ENCODE measurements at regions not wholly inside any gene's neighbourhood (a gene's known extent, or its start where the extent isn't known, plus 50 kb on each side); places are given as distances from the start of the nearest gene placed in this dataset.

DNA sequence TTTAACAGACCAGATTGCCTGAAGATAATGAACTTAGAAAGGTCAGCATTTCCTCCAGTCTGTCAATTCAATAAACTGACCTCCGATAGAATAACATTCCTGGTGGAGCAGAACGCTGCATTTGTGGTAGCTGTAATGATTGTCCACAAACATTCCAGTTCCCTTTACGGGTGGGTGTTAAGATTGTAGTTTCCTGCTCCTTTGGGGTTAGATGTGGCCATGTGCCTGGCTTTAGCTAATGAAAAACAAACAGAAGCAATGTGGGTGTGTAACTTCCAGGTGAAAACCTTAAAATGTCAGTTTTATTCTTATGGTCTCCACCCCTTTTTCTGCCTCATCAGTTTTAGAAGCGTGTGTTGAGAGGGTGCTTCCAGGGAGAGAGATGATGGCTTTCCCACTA lies 217.3 kb upstream of the CRY1 start:
- H3K27ac ChIP-seq (ENCODE audit: insufficient read depth in 1 of 2, low read depth in 1 of 2, low read length in 2 of 2, poor library complexity in 1 of 2, severe bottlenecking in 2 of 2), result no peak overlapping the region
- 71% methylated on average over 4 of the region's 4 CpGs for WGBS (ENCODE audit: insufficient coverage)
- no peak overlapping the region for H3K4me3 ChIP-seq (ENCODE audit: control insufficient read depth in 1 of 7, extremely low read depth in 1 of 7, insufficient read depth in 4 of 7, low read depth in 2 of 7, low read length in 6 of 7)
- no peaks in the 10 kb centered on the region for H3K9me3 ChIP-seq (ENCODE audit: control extremely low read depth in 1 of 5, control insufficient read depth in 4 of 5, insufficient read depth in 2 of 5, low read depth in 1 of 5, low read length in 4 of 5)
- ChIA-PET POLR2A (no interaction called here), CTCF (interaction anchor here (1.4 to 1.9 kb wide), 2 partner anchors 11 to 296 kb away, joined by 3 to 5 read pairs; no protein-coding TSS in a partner anchor)
- peaks cover 2 to 32% (median 21%) of the 10 kb centered on the region in 4 experiments for H3K4me1 ChIP-seq (ENCODE audit: control extremely low read depth in 1 of 4, control insufficient read depth in 4 of 4, insufficient read depth in 4 of 4, low read length in 3 of 4)
- no peaks in the 10 kb centered on the region for H3K36me3 ChIP-seq (ENCODE audit: control insufficient read depth in 4 of 4, insufficient read depth in 4 of 4, low read length in 3 of 4)
- no peak for DNase-seq
- H3K27me3 ChIP-seq (replicated peaks in 2 of 5; ENCODE audit: control insufficient read depth in 4 of 5, insufficient read depth in 5 of 5, low read length in 4 of 5), result peaks cover 0 to 3% (median 0%) of the 10 kb centered on the region in 5 experiments

DNA sequence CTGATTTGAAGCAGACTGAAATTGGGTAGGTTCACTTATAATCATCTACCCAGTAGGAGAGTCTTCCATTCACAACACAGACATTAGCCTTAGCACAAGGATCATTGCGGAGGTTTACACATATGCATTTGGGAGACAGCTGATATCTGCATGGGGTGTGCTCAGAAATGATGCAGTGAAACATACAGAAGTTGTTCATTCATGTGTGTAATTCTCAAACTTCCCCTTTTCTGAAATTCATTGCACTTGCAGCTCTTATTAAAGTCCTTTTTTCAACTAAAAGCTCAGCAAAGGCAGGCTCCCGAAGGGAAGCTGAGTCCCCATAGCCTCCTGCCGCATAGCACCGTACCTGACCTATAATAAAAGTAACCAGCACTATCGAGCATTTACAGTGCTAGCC lies 218.3 kb upstream of the CRY1 start:
- CTCF ChIA-PET, result interaction anchor here (0.9 to 1.9 kb wide), 6 partner anchors 10 to 295 kb away, joined by 3 to 7 read pairs (median 3); no protein-coding TSS in a partner anchor
- Histone ChIP-seq H3K36me3 (ENCODE audit: control insufficient read depth in 4 of 4, insufficient read depth in 4 of 4, low read length in 3 of 4) (no peaks in the 10 kb centered on the region), H3K4me1 (ENCODE audit: control extremely low read depth in 1 of 4, control insufficient read depth in 4 of 4, insufficient read depth in 4 of 4, low read length in 3 of 4) (peaks cover 2 to 32% (median 21%) of the 10 kb centered on the region in 4 experiments), H3K4me3 (ENCODE audit: control insufficient read depth in 1 of 7, extremely low read depth in 1 of 7, insufficient read depth in 4 of 7, low read depth in 2 of 7, low read length in 6 of 7) (no peak overlapping the region), H3K27me3 (replicated peaks in 2 of 5; ENCODE audit: control insufficient read depth in 4 of 5, insufficient read depth in 5 of 5, low read length in 4 of 5) (peaks cover 0 to 3% (median 0%) of the 10 kb centered on the region in 5 experiments), H3K9me3 (ENCODE audit: control extremely low read depth in 1 of 5, control insufficient read depth in 4 of 5, insufficient read depth in 2 of 5, low read depth in 1 of 5, low read length in 4 of 5) (no peaks in the 10 kb centered on the region), H3K27ac (ENCODE audit: insufficient read depth in 1 of 2, low read depth in 1 of 2, low read length in 2 of 2, poor library complexity in 1 of 2, severe bottlenecking in 2 of 2) (no peak overlapping the region)
- peak in 2 of 3 donors; percentile 67 to 74 for DNase-seq
- POLR2A ChIA-PET, result interaction anchor here (0.6 kb wide), 1 partner anchor 1301 kb away, joined by 3 read pairs; no protein-coding TSS in a partner anchor
- WGBS (ENCODE audit: insufficient coverage), result 17% methylated on average over 4 of the region's 5 CpGs

GRCh38 chr12:107317751-107318555 lies 224.6 kb upstream of the CRY1 start:
- CTCF ChIA-PET, result interaction anchor here (0.9 to 1.7 kb wide), 9 partner anchors 9 to 289 kb away, joined by 3 to 9 read pairs (median 4); no protein-coding TSS in a partner anchor
- DNase-seq, result peak; percentile 92 to 95 (median 95)
- Histone ChIP-seq H3K36me3 (ENCODE audit: control insufficient read depth in 4 of 4, insufficient read depth in 4 of 4, low read length in 3 of 4) (no peaks in the 10 kb centered on the region), H3K9me3 (ENCODE audit: control extremely low read depth in 1 of 5, control insufficient read depth in 4 of 5, insufficient read depth in 2 of 5, low read depth in 1 of 5, low read length in 4 of 5) (no peaks in the 10 kb centered on the region), H3K27ac (ENCODE audit: insufficient read depth in 1 of 2, low read depth in 1 of 2, low read length in 2 of 2, poor library complexity in 1 of 2, severe bottlenecking in 2 of 2) (no peak overlapping the region), H3K27me3 (replicated peaks in 2 of 5; ENCODE audit: control insufficient read depth in 4 of 5, insufficient read depth in 5 of 5, low read length in 4 of 5) (peaks cover 0 to 6% (median 0%) of the 10 kb centered on the region in 5 experiments), H3K4me1 (ENCODE audit: control extremely low read depth in 1 of 4, control insufficient read depth in 4 of 4, insufficient read depth in 4 of 4, low read length in 3 of 4) (peaks cover 10 to 53% (median 49%) of the 10 kb centered on the region in 4 experiments), H3K4me3 (ENCODE audit: control insufficient read depth in 1 of 7, extremely low read depth in 1 of 7, insufficient read depth in 4 of 7, low read depth in 2 of 7, low read length in 6 of 7) (peak overlapping the region; percentile 53 to 90 (median 77))
- WGBS (ENCODE audit: insufficient coverage), result 3% methylated on average over 54 of the region's 58 CpGs
- POLR2A ChIA-PET, result interaction anchor here (1.4 kb wide), 1 partner anchor 10 kb away, joined by 4 read pairs; no protein-coding TSS in a partner anchor

DNA sequence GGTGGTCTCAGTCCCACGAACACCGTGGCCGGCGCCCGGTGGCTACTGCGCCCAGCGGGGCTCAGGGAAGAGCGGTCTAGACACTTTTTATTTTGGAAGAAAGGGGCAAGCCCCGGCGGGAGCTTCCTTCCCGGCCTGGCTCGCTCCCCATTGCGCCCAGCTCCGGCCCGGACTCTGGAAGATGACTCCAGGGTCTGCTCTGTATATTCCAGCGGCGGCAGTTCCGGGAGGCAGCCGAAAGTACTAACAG lies 225.1 kb upstream of the CRY1 start:
- ChIA-PET POLR2A (interaction anchor here (1.4 kb wide), 1 partner anchor 10 kb away, joined by 4 read pairs; no protein-coding TSS in a partner anchor), CTCF (interaction anchor here (0.9 to 1.7 kb wide), 5 partner anchors 9 to 85 kb away, joined by 3 to 4 read pairs (median 4); no protein-coding TSS in a partner anchor)
- WGBS (ENCODE audit: insufficient coverage), result 0% methylated on average over 19 of the region's 19 CpGs
- H3K4me1 ChIP-seq (ENCODE audit: control extremely low read depth in 1 of 4, control insufficient read depth in 4 of 4, insufficient read depth in 4 of 4, low read length in 3 of 4), result peaks cover 13 to 56% (median 55%) of the 10 kb centered on the region in 4 experiments
- peak overlapping the region; percentile 53 to 90 (median 77) for H3K4me3 ChIP-seq (ENCODE audit: control insufficient read depth in 1 of 7, extremely low read depth in 1 of 7, insufficient read depth in 4 of 7, low read depth in 2 of 7, low read length in 6 of 7)
- no peaks in the 10 kb centered on the region for H3K36me3 ChIP-seq (ENCODE audit: control insufficient read depth in 4 of 4, insufficient read depth in 4 of 4, low read length in 3 of 4)
- H3K9me3 ChIP-seq (ENCODE audit: control extremely low read depth in 1 of 5, control insufficient read depth in 4 of 5, insufficient read depth in 2 of 5, low read depth in 1 of 5, low read length in 4 of 5), result no peaks in the 10 kb centered on the region
- no peak overlapping the region for H3K27ac ChIP-seq (ENCODE audit: insufficient read depth in 1 of 2, low read depth in 1 of 2, low read length in 2 of 2, poor library complexity in 1 of 2, severe bottlenecking in 2 of 2)
- H3K27me3 ChIP-seq (replicated peaks in 2 of 5; ENCODE audit: control insufficient read depth in 4 of 5, insufficient read depth in 5 of 5, low read length in 4 of 5), result peaks cover 0 to 6% (median 0%) of the 10 kb centered on the region in 5 experiments
- DNase-seq, result no peak

DNA sequence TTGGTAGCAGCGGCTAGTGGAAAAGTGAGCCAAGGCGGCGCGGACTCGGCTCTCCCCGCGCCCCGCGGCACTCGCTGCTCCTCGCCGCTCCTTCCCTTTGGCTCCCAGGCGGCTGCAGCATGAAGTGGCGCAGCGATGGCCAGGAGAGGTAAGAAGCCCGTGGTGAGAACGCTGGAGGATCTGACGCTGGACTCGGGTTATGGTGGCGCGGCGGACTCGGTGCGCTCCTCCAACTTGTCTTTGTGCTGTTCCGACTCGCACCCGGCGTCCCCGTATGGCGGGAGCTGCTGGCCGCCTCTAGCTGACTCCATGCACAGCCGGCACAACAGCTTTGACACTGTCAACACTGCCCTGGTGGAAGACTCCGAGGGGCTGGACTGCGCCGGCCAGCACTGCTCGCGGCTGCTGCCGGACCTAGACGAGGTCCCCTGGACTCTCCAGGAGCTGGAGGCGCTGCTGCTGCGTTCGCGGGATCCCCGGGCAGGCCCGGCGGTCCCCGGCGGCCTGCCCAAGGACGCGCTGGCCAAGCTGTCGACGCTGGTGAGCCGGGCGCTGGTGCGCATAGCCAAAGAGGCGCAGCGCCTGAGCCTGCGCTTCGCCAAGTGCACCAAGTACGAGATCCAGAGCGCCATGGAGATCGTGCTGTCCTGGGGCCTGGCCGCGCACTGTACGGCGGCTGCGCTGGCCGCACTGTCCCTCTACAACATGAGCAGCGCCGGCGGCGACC lies 225.6 kb upstream of the CRY1 start:
- ChIA-PET CTCF (interaction anchor here (0.9 to 1.7 kb wide), 4 partner anchors 10 to 84 kb away, joined by 4 read pairs; no protein-coding TSS in a partner anchor), POLR2A (interaction anchor here (1.4 kb wide), 1 partner anchor 9 kb away, joined by 4 read pairs; no protein-coding TSS in a partner anchor)
- DNase-seq, result peak in 2 of 3 donors; percentile 33 to 52
- WGBS (ENCODE audit: insufficient coverage), result 0% methylated on average over 65 of the region's 72 CpGs
- Histone ChIP-seq H3K27ac (ENCODE audit: insufficient read depth in 1 of 2, low read depth in 1 of 2, low read length in 2 of 2, poor library complexity in 1 of 2, severe bottlenecking in 2 of 2) (no peak overlapping the region), H3K27me3 (replicated peaks in 2 of 5; ENCODE audit: control insufficient read depth in 4 of 5, insufficient read depth in 5 of 5, low read length in 4 of 5) (peaks cover 0 to 6% (median 0%) of the 10 kb centered on the region in 5 experiments), H3K4me3 (ENCODE audit: control insufficient read depth in 1 of 7, extremely low read depth in 1 of 7, insufficient read depth in 4 of 7, low read depth in 2 of 7, low read length in 6 of 7) (peak overlapping the region; percentile 53 to 90 (median 77)), H3K4me1 (ENCODE audit: control extremely low read depth in 1 of 4, control insufficient read depth in 4 of 4, insufficient read depth in 4 of 4, low read length in 3 of 4) (peaks cover 17 to 60% (median 56%) of the 10 kb centered on the region in 4 experiments), H3K9me3 (ENCODE audit: control extremely low read depth in 1 of 5, control insufficient read depth in 4 of 5, insufficient read depth in 2 of 5, low read depth in 1 of 5, low read length in 4 of 5) (no peaks in the 10 kb centered on the region), H3K36me3 (ENCODE audit: control insufficient read depth in 4 of 4, insufficient read depth in 4 of 4, low read length in 3 of 4) (no peaks in the 10 kb centered on the region)

DNA sequence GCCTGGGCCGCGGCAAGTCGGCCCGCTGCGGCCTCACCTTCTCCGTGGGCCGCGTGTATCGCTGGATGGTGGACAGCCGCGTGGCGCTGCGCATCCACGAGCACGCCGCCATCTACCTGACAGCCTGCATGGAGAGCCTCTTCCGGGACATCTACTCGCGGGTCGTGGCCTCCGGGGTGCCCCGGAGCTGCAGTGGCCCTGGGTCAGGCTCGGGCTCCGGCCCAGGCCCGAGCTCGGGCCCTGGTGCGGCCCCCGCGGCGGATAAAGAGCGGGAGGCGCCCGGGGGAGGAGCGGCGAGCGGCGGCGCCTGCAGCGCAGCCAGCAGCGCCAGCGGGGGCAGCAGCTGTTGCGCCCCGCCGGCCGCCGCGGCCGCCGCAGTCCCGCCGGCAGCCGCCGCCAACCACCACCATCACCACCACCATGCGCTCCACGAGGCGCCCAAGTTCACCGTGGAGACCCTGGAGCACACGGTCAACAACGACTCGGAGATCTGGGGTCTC lies 226.2 kb upstream of the CRY1 start:
- Histone ChIP-seq H3K9me3 (ENCODE audit: control extremely low read depth in 1 of 5, control insufficient read depth in 4 of 5, insufficient read depth in 2 of 5, low read depth in 1 of 5, low read length in 4 of 5) (no peaks in the 10 kb centered on the region), H3K4me3 (ENCODE audit: control insufficient read depth in 1 of 7, extremely low read depth in 1 of 7, insufficient read depth in 4 of 7, low read depth in 2 of 7, low read length in 6 of 7) (peak overlapping the region; percentile 53 to 90 (median 77)), H3K27ac (ENCODE audit: insufficient read depth in 1 of 2, low read depth in 1 of 2, low read length in 2 of 2, poor library complexity in 1 of 2, severe bottlenecking in 2 of 2) (no peak overlapping the region), H3K4me1 (ENCODE audit: control extremely low read depth in 1 of 4, control insufficient read depth in 4 of 4, insufficient read depth in 4 of 4, low read length in 3 of 4) (peaks cover 17 to 62% (median 57%) of the 10 kb centered on the region in 4 experiments), H3K36me3 (ENCODE audit: control insufficient read depth in 4 of 4, insufficient read depth in 4 of 4, low read length in 3 of 4) (no peaks in the 10 kb centered on the region), H3K27me3 (replicated peaks in 2 of 5; ENCODE audit: control insufficient read depth in 4 of 5, insufficient read depth in 5 of 5, low read length in 4 of 5) (peaks cover 0 to 6% (median 0%) of the 10 kb centered on the region in 5 experiments)
- 0% methylated on average over 43 of the region's 60 CpGs for WGBS (ENCODE audit: insufficient coverage)
- CTCF ChIA-PET, result interaction anchor here (1.1 to 5.1 kb wide), 4 partner anchors 10 to 84 kb away, joined by 4 to 34 read pairs (median 4); no protein-coding TSS in a partner anchor
- peak in 1 of 3 donors; percentile 49 for DNase-seq
- POLR2A ChIA-PET, result interaction anchor here (1.4 kb wide), 1 partner anchor 9 kb away, joined by 4 read pairs; no protein-coding TSS in a partner anchor

All from common myeloid progenitor, CD34-positive (primary cell).